HUES48 (cell line): ENCODE measurements at regions not wholly inside any gene's neighbourhood (a gene's known extent, or its start where the extent isn't known, plus 50 kb on each side); places are given as distances from the start of the nearest gene placed in this dataset.

Experiments
- H3K27ac ChIP-seq: one replicate; pipeline ENCODE4 v1.7.0; 2013; ENCODE audit warnings: low read depth, low read length, inconsistent platforms
- H3K27me3 ChIP-seq: 2 replicates; pipeline ENCODE4 v1.6.1; 2013; ENCODE audit warnings: mild to moderate bottlenecking, low read length; ENCODE audit not compliant: control insufficient read depth, insufficient read depth
- H3K36me3 ChIP-seq: 2 replicates; pipeline ENCODE4 v1.6.1; 2013; ENCODE audit warnings: low read length; ENCODE audit not compliant: control insufficient read depth, insufficient read depth
- H3K4me1 ChIP-seq: 2 replicates; pipeline ENCODE4 v1.6.1; 2013; ENCODE audit warnings: mild to moderate bottlenecking, low read length; ENCODE audit not compliant: control insufficient read depth, insufficient read depth
- H3K4me3 ChIP-seq: 2 replicates; pipeline ENCODE4 v1.5.1; 2013; ENCODE audit warnings: mild to moderate bottlenecking, low read depth, low read length
- H3K9ac ChIP-seq: 2 replicates; pipeline ENCODE4 v1.6.1; 2013; ENCODE audit warnings: mild to moderate bottlenecking, low read depth, low read length, moderate library complexity
- H3K9me3 ChIP-seq: 2 replicates; pipeline ENCODE4 v1.6.1; 2013; ENCODE audit warnings: low read length; ENCODE audit not compliant: control insufficient read depth, insufficient read depth

- H3K4me3 ChIP-seq: no peak overlapping the region
- no peaks in the 10 kb centered on the region for H3K27me3 ChIP-seq
- H3K36me3 ChIP-seq: no peaks in the 10 kb centered on the region
- no peak overlapping the region for H3K27ac ChIP-seq
- no peaks in the 10 kb centered on the region for H3K4me1 ChIP-seq
- no peaks in the 10 kb centered on the region for H3K9me3 ChIP-seq
- H3K9ac ChIP-seq: no peak overlapping the region
These were observed 108.0 kb upstream of the ALX4 start for GRCh38 chr11:44417731-44418455.

DNA sequence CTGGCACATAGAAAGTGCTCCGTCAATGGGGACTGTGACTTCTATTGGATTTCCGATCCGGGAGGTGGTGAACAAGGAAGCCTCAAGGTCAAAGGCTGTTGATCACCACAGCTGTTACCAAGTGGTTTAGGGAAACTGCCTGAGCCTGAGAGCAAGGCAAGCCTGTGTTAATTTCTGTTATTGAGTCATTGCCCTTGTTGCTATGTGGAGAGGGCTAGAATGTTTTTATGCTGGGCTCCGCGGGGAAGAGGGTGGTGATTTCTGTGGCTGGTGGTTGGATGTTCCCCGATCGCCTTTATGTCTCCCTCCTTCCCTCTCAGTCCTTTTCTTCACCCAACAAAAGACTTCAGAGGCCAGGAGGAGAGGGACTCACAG lies 108.5 kb upstream of the ALX4 start:
- Histone ChIP-seq H3K9ac (no peak overlapping the region), H3K27ac (no peak overlapping the region), H3K4me1 (no peaks in the 10 kb centered on the region), H3K36me3 (no peaks in the 10 kb centered on the region), H3K4me3 (no peak overlapping the region), H3K27me3 (no peaks in the 10 kb centered on the region), H3K9me3 (no peaks in the 10 kb centered on the region)

DNA sequence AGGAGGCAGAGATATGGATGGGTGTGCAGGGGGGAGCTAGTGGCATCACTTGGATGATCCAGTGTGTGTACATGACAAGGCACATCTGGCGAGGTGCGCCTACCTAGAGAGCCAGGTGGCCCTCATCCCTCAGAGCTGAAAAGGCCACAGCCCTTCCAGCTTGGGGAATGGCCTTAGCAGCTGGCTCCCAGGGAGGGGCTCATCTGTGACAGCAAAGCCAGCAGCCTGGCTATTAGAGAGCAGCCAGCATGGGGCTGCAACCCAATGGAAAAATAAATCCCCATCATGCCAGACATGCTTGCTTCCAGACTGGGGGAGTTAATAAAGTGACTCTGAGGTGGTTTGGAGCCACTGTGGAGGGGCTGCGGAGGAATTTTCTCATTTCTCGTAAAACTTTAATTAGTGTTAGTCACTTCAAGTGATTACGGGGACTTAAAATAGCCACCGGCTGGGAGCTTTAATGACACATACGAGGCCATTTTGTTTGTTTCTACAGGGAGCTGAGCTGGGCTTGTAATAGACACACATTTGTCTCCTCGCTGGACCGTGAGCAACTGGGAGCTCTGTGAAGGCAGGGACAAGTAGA lies 111.2 kb upstream of the ALX4 start:
- Histone ChIP-seq H3K9me3 (no peaks in the 10 kb centered on the region), H3K36me3 (no peaks in the 10 kb centered on the region), H3K27ac (no peak overlapping the region), H3K4me1 (no peaks in the 10 kb centered on the region), H3K9ac (no peak overlapping the region), H3K4me3 (no peak overlapping the region), H3K27me3 (no peaks in the 10 kb centered on the region)

DNA sequence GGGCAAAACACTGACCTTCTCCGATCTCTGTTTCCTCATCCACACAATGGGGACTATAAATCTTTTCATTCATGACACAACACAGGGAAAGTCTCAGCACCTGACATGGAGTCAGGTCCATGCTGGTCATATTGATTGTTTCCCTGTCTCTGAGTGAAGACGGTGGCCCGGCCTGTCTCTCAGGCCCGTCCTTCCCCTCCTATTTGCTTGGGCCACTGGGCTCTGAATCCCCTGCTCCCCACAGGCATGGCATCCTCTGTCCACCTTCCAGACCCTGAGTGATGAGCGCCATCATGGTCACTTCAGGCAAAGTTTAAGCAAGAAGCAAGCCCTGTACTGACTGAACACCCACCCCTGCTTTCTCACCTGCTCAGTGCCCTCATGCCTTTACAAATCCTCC lies 113.3 kb upstream of the ALX4 start:
- no peak overlapping the region for H3K27ac ChIP-seq
- no peaks in the 10 kb centered on the region; the same call in 1 of the 2 replicates for H3K27me3 ChIP-seq
- no peak overlapping the region for H3K9ac ChIP-seq
- no peaks in the 10 kb centered on the region for H3K9me3 ChIP-seq
- H3K4me1 ChIP-seq: no peaks in the 10 kb centered on the region
- no peak overlapping the region for H3K4me3 ChIP-seq
- no peaks in the 10 kb centered on the region for H3K36me3 ChIP-seq

DNA sequence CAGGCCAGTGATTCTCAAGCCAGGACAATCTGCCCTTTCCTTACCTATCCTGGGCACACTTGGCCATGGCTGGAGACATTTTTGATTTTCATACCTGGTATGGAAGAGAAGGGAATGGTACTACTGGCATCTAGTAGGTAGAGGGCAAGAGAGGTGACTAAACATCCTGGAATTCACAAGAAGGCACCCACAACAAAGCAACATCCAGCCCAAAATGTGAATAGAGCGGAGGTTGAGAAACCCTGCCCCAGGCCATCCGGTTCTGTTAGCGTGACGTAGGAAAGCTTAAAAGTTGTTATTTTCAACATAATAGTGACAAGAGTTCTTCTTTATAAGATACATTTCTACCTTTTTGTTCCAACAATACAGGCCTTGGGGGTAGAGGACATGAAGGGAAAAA lies 114.9 kb upstream of the ALX4 start:
- Histone ChIP-seq H3K27ac (no peak overlapping the region), H3K36me3 (no peaks in the 10 kb centered on the region), H3K4me3 (no peak overlapping the region), H3K9ac (no peak overlapping the region), H3K9me3 (no peaks in the 10 kb centered on the region), H3K27me3 (no peaks in the 10 kb centered on the region; the same call in 1 of the 2 replicates), H3K4me1 (no peaks in the 10 kb centered on the region)

DNA sequence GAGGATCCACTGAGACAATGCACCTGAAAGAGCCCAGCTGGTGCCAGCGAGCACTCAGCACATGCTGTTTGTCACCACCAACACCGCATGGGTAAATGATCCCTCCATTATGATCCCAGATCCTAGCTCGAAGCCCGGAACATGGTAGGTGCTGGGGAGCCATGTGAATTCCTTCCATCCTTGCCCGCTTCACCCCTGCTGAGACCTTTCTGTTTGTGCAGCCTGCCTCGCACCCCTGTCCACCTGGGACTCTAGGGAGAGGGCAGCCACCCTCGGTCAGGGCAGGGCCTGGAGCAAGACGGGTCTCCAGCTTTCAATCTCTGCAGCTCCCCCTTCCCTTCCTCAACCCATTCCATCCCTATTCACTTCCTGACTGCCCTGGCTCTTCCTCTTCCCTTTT lies 116.2 kb upstream of the ALX4 start:
- Histone ChIP-seq H3K9ac (no peak overlapping the region), H3K36me3 (no peaks in the 10 kb centered on the region), H3K4me3 (no peak overlapping the region), H3K27me3 (no peaks in the 10 kb centered on the region; the same call in 1 of the 2 replicates), H3K9me3 (no peaks in the 10 kb centered on the region), H3K4me1 (no peaks in the 10 kb centered on the region), H3K27ac (no peak overlapping the region)

GRCh38 chr11:44426958-44427357 lies 117.0 kb upstream of the ALX4 start:
- no peaks in the 10 kb centered on the region for H3K4me1 ChIP-seq
- H3K27ac ChIP-seq: no peak overlapping the region
- H3K36me3 ChIP-seq: no peaks in the 10 kb centered on the region
- no peak overlapping the region for H3K4me3 ChIP-seq
- H3K9ac ChIP-seq: no peak overlapping the region
- peaks cover 2% of the 10 kb centered on the region; the same call in 1 of the 2 replicates for H3K27me3 ChIP-seq
- H3K9me3 ChIP-seq: no peaks in the 10 kb centered on the region

- Histone ChIP-seq H3K27ac (no peak overlapping the region), H3K9ac (no peak overlapping the region), H3K36me3 (no peaks in the 10 kb centered on the region), H3K27me3 (peaks cover 6% of the 10 kb centered on the region; the same call in 1 of the 2 replicates), H3K4me3 (no peak overlapping the region), H3K4me1 (no peaks in the 10 kb centered on the region), H3K9me3 (no peaks in the 10 kb centered on the region)
These were observed 117.5 kb upstream of the ALX4 start for GRCh38 chr11:44427432-44427831.

DNA sequence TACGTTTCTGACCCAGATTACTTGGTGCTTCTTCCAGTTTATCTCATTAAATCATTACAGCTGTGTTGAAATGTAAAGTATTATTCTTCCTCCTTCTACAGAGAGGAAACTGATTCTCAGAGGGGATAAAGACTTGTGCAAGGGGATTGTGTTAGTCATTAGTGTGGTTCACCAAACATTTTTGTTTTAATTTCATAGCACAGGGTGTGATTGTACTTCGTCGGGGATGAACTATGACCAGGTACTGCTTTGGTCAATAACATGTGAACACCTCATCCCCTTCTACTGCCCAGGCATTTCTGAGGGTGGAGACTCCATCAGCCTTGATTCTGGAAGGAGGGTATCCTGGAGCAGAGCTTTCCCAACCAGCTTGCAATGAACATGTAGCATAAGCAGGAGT lies 120.2 kb upstream of the ALX4 start:
- Histone ChIP-seq H3K27ac (no peak overlapping the region), H3K4me3 (no peak overlapping the region), H3K27me3 (peaks cover 7% of the 10 kb centered on the region; the same call in 1 of the 2 replicates)

DNA sequence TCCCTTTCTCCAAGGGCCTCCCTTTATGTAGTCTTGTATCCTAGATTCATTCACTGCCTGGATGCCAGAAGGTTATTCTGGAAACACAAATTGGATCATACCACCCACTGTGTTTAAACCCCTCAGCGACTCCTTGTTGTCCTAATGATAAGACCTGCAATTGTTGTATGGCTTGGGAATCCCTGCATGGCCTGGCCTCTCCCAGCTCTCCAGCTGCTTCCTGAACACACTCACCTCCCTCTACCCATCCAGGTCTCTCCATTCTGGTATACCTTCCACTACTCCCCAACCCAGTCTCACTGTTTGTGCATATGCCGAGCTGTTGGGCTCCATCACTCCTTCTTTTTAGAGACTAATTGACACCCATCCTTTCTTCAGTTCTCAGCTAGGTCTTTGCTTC lies 124.3 kb upstream of the ALX4 start:
- Histone ChIP-seq H3K36me3 (no peaks in the 10 kb centered on the region), H3K9me3 (no peaks in the 10 kb centered on the region)

More for the DNA sequence above, 120.2 kb upstream of the ALX4 start:
- H3K36me3 ChIP-seq: no peaks in the 10 kb centered on the region
- no peaks in the 10 kb centered on the region for H3K4me1 ChIP-seq
- H3K9ac ChIP-seq: no peak overlapping the region
- no peaks in the 10 kb centered on the region for H3K9me3 ChIP-seq

GRCh38 chr11:44437122-44437521 lies 127.2 kb upstream of the ALX4 start:
- no peak overlapping the region for H3K9ac ChIP-seq
- no peak overlapping the region for H3K4me3 ChIP-seq
- H3K27me3 ChIP-seq: peaks cover 4% of the 10 kb centered on the region; the same call in 1 of the 2 replicates
- no peaks in the 10 kb centered on the region for H3K4me1 ChIP-seq
- H3K36me3 ChIP-seq: no peaks in the 10 kb centered on the region
- H3K27ac ChIP-seq: no peak overlapping the region
- no peaks in the 10 kb centered on the region for H3K9me3 ChIP-seq

More for the DNA sequence above, 124.3 kb upstream of the ALX4 start:
- Histone ChIP-seq H3K27ac (no peak overlapping the region), H3K9ac (no peak overlapping the region), H3K4me1 (no peaks in the 10 kb centered on the region), H3K4me3 (no peak overlapping the region), H3K27me3 (peaks cover 7% of the 10 kb centered on the region; the same call in 1 of the 2 replicates)
